ENCODE measurements at regions not wholly inside any gene's neighbourhood (a gene's known extent, or its start where the extent isn't known, plus 50 kb on each side); places are given as distances from the start of the nearest gene placed in this dataset.

GRCh38 chr1:108045460-108045859, 80.5 kb upstream of the VAV3 start:
- TF ChIP-seq CTCF (IDR thresholded peaks at IDR 0.05 in 4 of 5, conservative IDR thresholded peaks at IDR 0.05 in 1 of 5) (no peak), POLR2A (IDR thresholded peaks at IDR 0.05) (no peak)
